WTC11 (cell line): ENCODE measurements at regions not wholly inside any gene's neighbourhood (a gene's known extent, or its start where the extent isn't known, plus 50 kb on each side); places are given as distances from the start of the nearest gene placed in this dataset.

ENCODE experiments used
- AFF4 ChIP-seq: sonication (generic); formaldehyde crosslinking; IDR thresholded peaks from 2 replicates; pipeline ENCODE4 v1.8.1; 2023; ENCODE audit warnings: mild to moderate bottlenecking, missing genetic modification reagents, borderline replicate concordance
- ATF6 ChIP-seq: sonication (generic); formaldehyde crosslinking; IDR thresholded peaks from 2 replicates; pipeline ENCODE4 v1.8.1; 2023; ENCODE audit warnings: mild to moderate bottlenecking, missing genetic modification reagents
- CDX4 ChIP-seq: fragments of 250-450 bp; sonication (Bioruptor Pico); IDR thresholded peaks from 2 replicates; pipeline ENCODE4 v1.9.0; 2021; ENCODE audit warnings: moderate library complexity, mild to moderate bottlenecking, inconsistent platforms, borderline replicate concordance
- CREM ChIP-seq: sonication (generic); formaldehyde crosslinking; IDR thresholded peaks from 2 replicates; pipeline ENCODE4 v1.8.1; 2022; ENCODE audit warnings: mild to moderate bottlenecking, missing genetic modification reagents, moderate library complexity
- CTCF ChIP-seq: fragments of 200-600 bp; IDR thresholded peaks from 2 replicates; pipeline ENCODE4 v1.8.0; 2022; ENCODE audit warnings: antibody characterized with exemption
- IRF1 ChIP-seq: sonication (generic); formaldehyde crosslinking; IDR thresholded peaks from 2 replicates; pipeline ENCODE4 v1.8.0; 2023; ENCODE audit warnings: missing genetic modification reagents
- JUN ChIP-seq: sonication (generic); formaldehyde crosslinking; IDR thresholded peaks from 2 replicates; pipeline ENCODE4 v1.8.0; 2023; ENCODE audit warnings: mild to moderate bottlenecking, missing genetic modification reagents
- MAX ChIP-seq: sonication (generic); formaldehyde crosslinking; IDR thresholded peaks from 2 replicates; pipeline ENCODE4 v1.8.0; 2022; ENCODE audit warnings: mild to moderate bottlenecking, missing genetic modification reagents
- NR1H2 ChIP-seq: sonication (generic); formaldehyde crosslinking; IDR thresholded peaks from 2 replicates; pipeline ENCODE4 v1.9.0; 2021; ENCODE audit warnings: mild to moderate bottlenecking, moderate library complexity, missing genetic modification reagents
- SP1 ChIP-seq: sonication (generic); formaldehyde crosslinking; conservative IDR thresholded peaks from 2 replicates; pipeline ENCODE4 v1.8.1; 2022; ENCODE audit warnings: missing genetic modification reagents
- TEAD4 ChIP-seq: sonication (generic); formaldehyde crosslinking; IDR thresholded peaks from 2 replicates; pipeline ENCODE4 v1.8.0; 2022; ENCODE audit warnings: mild to moderate bottlenecking, missing genetic modification reagents
- ZNF416 ChIP-seq: fragments of 250-450 bp; sonication (Bioruptor Pico); IDR thresholded peaks from 2 replicates; pipeline ENCODE4 v1.9.0; 2021; ENCODE audit warnings: mild to moderate bottlenecking, inconsistent platforms
- ZNF423 ChIP-seq: fragments of 250-450 bp; sonication (Bioruptor Pico); IDR thresholded peaks from 2 replicates; pipeline ENCODE4 v2.1.2; 2022; ENCODE audit warnings: mild to moderate bottlenecking, moderate library complexity

- no peak for TF ChIP-seq MAX (CRISPR knock-in tag)
- TF ChIP-seq NR1H2 (CRISPR knock-in tag): no peak
- TF ChIP-seq ZNF416: no peak
- TF ChIP-seq IRF1: no peak
- no peak for TF ChIP-seq CTCF
- TF ChIP-seq JUN (CRISPR knock-in tag): no peak
- TF ChIP-seq ATF6 (CRISPR knock-in tag): no peak
- no peak for TF ChIP-seq TEAD4 (CRISPR knock-in tag)
- TF ChIP-seq CREM (CRISPR knock-in tag): no peak
- TF ChIP-seq SP1 (CRISPR knock-in tag): no peak
- no peak for TF ChIP-seq ZNF423 (CRISPR knock-in tag)
- no peak for TF ChIP-seq CDX4 (CRISPR knock-in tag)
- TF ChIP-seq AFF4 (CRISPR knock-in tag): no peak
Observed at GRCh38 chr9:13380903-13381302, 101.4 kb upstream of the MPDZ start.
